T-helper 17 cell (primary cell): ENCODE measurements at regions not wholly inside any gene's neighbourhood (a gene's known extent, or its start where the extent isn't known, plus 50 kb on each side); places are given as distances from the start of the nearest gene placed in this dataset.

Experiments
- ATAC-seq: fragments of 150-1000 bp; cut with Tn5 transposase; 2 replicates; pipeline ENCODE4 v1.10.0; 2021; ENCODE audit warnings: mild to moderate bottlenecking, moderate library complexity
- DNase-seq, 3 donors: peaks; one replicate each; pipeline versions ENCODE4 v3.0.0 to v3.0.0-alpha.2; 2020 to 2021
- H3K9me3 ChIP-seq: one replicate; pipeline ENCODE4 v1.7.0; 2013; ENCODE audit warnings: low read length, mild to moderate bottlenecking; ENCODE audit not compliant: control insufficient read depth, poor library complexity, severe bottlenecking
- H3K27ac Mint-ChIP-seq: one replicate; pipeline ENCODE4 v1.8.0; 2022; ENCODE audit warnings: mild to moderate bottlenecking, moderate library complexity, mixed read lengths
- H3K27me3 Mint-ChIP-seq: one replicate; pipeline ENCODE4 v1.8.0; 2022; ENCODE audit warnings: mixed read lengths
- H3K36me3 Mint-ChIP-seq: one replicate; pipeline ENCODE4 v1.8.0; 2022; ENCODE audit warnings: low read depth, mixed read lengths
- H3K4me1 Mint-ChIP-seq: one replicate; pipeline ENCODE4 v1.8.0; 2022; ENCODE audit warnings: mild to moderate bottlenecking, mixed read lengths
- H3K4me3 Mint-ChIP-seq: one replicate; pipeline ENCODE4 v1.8.0; 2022; ENCODE audit warnings: mild to moderate bottlenecking, moderate library complexity, mixed read lengths

DNA sequence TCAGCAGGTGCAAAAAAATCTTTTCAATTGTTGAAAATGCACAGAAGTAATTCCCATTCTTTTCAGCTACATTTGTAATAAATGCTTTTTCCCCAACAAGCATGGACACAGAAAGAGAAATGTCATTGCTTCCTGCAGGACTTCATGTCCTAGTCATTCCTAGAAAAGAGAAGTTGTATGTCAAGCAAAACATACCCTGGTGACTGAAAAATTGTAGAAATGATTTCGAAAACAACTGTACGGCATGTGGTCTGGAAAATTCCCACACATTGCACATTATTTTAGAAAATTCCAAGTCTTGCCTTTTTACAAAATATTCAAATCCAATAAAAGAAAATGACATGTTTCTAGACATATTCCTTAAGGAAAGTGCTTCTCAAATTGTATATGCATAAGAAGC lies 50.4 kb upstream of the ALCAM start:
- Mint-ChIP-seq H3K27me3 (no peaks in the 10 kb centered on the region), H3K27ac (no peak overlapping the region), H3K4me1 (no peaks in the 10 kb centered on the region), H3K4me3 (no peak overlapping the region), H3K36me3 (no peaks in the 10 kb centered on the region)
- no peaks in the 10 kb centered on the region for H3K9me3 ChIP-seq
- ATAC-seq (no peak), DNase-seq (no peak)
